SIG-M5 treated with dmso at 0.1 percent for 504 hours (cell line): ENCODE measurements at regions not wholly inside any gene's neighbourhood (a gene's known extent, or its start where the extent isn't known, plus 50 kb on each side); places are given as distances from the start of the nearest gene placed in this dataset.
"Not testable (repeated sequence)": the region's sequence is repeated elsewhere in the genome, so short reads cannot be mapped to it uniquely, and the experiment has no call there.

Experiments used
- DNase-seq: peaks from one replicate; lab custom pipeline; 2025; ENCODE audit not compliant: unreplicated experiment; lab: John Stamatoyannopoulos, UW

- no peak for DNase-seq
Observed at GRCh38 chr4:34972189-34972588, 1272.1 kb downstream of the ARAP2 start.

DNA sequence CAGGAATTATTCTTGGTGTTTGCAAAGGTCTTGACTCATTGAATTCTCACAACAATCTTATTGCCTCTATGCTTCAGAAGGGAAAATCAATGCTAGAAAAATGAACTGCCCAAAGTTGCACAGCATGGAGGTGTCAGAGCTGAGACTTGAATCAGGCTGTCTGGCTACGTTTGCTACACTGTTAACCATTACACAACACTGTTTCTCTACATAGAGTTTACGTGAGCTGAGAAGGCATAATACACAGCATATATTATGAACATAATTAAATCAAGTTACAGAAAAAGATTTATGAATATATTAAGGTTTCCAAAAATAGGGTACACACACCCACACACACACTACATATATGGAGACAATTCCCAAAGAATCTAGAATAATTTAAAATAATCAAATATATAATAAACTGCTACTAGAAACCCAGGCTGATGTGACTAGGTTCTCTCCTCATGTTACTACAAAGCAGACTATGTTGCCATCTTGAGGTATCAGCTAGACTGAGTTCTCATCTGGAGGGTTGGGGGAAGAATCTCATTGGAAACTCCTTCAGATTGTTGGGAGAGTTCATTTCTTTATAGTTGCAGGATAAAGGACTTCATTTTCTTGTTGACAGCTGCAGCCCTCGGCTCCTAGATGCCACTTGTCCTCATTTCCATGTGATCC is 1270.5 kb downstream of the ARAP2 start:
- DNase-seq = no peak

GRCh38 chr4:34974313-34974680 is 1270.0 kb downstream of the ARAP2 start:
- DNase-seq = no peak

- not testable (repeated sequence) for DNase-seq
Observed at GRCh38 chr4:35021222-35021621, 1223.1 kb downstream of the ARAP2 start.

- DNase-seq = no peak
Observed at GRCh38 chr4:35025152-35025834, 1219.0 kb downstream of the ARAP2 start.

DNA sequence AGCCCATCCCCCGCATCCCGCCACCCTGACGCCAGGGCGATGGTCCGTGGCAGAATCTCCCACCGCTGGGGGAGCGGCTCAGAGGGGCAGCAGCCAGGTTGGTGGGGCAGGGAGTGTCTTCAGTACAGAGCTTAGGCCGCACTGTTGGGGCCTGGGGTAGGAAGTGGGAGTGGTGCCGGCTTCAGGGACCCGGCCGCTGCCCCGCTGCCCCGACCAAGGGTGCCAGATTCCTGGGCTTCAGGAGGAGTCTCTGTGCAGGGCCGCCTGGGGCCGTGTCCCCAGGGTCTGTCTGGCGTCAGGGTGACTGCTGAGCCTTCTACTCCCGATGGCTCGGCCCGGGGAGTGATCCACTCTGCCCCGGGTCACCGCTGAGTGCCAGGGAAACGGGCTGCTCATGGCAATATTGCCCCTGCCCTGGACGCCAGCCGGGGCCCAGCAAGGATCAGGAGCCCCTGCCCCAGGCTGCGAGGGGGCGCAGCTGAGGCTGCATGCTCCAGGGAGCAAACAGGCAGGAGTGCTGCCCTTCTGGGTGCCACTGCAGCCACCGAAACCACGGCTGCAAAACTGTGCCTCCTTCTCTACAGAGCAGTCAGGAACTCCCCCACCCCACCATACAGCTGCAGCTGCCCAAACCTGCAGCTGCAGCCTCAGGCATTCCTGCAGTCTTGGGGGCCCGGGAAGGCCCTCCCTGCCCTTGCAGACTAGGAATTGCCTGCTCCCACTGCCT is 1206.1 kb downstream of the ARAP2 start:
- no peak for DNase-seq

- no peak for DNase-seq
Observed at GRCh38 chr4:35038845-35039244, 1205.5 kb downstream of the ARAP2 start.

- no peak for DNase-seq
Observed at GRCh38 chr4:35052546-35052945, 1191.8 kb downstream of the ARAP2 start.

DNA sequence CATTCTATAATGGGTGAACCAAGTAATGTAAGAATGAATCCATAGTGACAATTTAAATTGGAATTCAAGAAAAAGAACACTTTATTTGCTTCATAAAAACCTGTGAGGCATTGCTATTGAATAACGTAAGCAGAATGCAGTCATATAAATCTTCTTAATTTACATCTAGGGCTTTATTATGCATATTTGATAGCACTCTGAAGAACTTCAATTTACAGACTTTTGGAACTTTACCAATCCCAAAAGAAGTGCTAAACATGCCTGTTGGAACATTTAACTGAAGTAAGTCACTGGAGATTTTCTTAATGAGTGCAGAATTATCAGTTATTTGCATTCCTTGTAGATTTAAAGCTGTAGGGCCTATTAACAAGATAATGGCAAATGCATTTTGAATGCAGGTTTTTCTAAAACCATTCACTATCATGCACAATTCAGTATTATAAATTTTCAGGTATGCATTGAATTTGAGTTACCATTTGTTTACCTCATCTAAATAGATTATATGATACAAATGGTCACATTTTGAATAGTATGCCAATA is 1181.2 kb downstream of the ARAP2 start:
- no peak for DNase-seq

DNA sequence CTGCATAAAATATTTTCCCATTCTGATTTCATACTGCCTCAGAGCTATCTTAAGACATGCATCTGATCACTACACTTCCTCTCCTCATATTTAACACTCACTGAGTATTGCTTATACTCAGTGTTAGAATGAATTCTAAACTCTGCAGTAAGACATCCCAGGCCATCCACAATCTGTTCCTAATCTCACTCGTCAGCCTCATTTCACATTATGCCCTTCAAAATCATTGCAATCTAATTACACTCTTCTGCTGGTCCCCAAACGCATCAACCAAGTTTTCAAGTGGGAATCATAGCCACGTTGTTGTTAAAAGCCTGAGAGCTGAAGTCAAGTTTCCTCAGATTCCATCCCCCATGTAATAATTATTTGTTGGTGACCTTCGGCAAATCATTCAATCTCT is 1177.9 kb downstream of the ARAP2 start:
- DNase-seq = no peak

GRCh38 chr4:35080799-35081198 is 1163.5 kb downstream of the ARAP2 start:
- DNase-seq = no peak

DNA sequence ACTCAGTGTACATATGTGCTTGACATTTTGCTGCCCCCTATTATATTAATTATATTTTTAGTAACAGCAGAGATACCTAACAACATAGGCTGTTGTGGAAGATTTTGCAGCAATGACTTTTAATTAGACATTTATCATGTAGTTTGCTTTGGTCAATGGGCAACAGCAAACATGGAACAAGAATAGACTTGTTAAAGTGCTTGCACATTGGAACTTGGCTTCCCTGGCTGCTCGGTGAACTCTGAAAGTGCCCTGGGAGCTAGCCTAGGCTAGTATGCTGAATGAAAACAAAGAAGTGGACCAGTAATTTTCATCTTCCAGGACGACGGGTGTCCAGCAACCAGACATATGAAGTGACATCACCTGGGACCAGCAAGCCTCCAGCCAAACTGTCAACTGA is 1157.1 kb downstream of the ARAP2 start:
- DNase-seq = no peak

GRCh38 chr4:35100932-35101331 is 1143.4 kb downstream of the ARAP2 start:
- no peak for DNase-seq

DNA sequence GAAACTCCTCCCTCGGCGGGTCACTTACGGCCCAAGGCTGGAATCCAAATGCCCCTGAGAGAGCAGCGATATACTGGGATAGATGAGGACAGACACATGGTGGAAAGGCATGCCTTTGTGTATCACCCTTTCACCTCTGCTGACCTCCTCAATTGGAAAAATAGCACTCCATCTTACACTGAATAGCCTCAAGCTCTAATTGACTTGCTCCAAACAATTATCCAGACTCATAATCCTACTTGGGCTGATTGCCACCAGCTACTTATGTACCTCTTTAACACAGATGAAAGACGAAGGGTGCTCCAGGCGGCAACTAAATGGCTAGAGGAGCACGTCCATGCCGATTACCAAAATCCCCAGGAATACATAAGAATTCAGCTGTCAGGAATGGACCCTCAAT is 1142.2 kb downstream of the ARAP2 start:
- DNase-seq = no peak

- no peak for DNase-seq
Observed at GRCh38 chr4:35105486-35105885, 1138.8 kb downstream of the ARAP2 start.

GRCh38 chr4:35106091-35106734 is 1138.1 kb downstream of the ARAP2 start:
- no peak for DNase-seq

GRCh38 chr4:35124106-35124505 is 1120.2 kb downstream of the ARAP2 start:
- no peak for DNase-seq

DNA sequence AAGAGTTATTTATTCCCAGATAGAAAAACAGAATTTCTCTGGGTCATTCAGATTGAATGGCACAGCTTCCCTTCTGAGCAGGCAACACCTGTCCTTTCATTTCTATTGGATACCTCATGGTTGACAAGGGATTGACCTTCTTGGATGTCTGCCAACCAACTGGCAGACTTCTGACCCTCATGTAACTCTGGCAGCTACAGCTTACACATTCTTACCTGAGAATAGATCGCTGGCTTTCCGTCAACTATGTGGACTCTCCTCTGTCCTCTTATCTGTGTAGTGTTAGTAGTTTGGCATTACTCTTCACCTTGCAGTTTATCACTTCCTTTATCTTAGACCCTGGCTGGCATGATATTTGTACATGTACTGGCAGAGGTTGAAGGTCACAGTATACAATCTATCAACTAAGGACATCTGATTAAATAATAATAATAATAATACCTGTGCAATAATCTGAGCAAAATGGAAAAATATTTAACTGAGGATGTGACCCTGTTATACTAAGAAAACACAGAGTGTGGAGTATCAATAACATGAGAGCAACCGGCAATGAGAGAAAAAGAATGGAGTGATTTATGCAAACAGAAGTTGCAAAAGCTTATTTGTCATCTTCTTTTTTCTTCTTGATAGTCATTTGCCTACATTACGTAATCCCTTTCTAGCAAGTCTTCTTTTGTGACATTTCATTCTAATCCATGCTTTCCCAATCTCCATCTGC is 1118.2 kb downstream of the ARAP2 start:
- no peak for DNase-seq

GRCh38 chr4:35138449-35138848 is 1105.9 kb downstream of the ARAP2 start:
- no peak for DNase-seq

- DNase-seq = no peak
Observed at GRCh38 chr4:35147761-35148160, 1096.6 kb downstream of the ARAP2 start.
